HG03025 (cell line): ENCODE measurements at regions not wholly inside any gene's neighbourhood (a gene's known extent, or its start where the extent isn't known, plus 50 kb on each side); places are given as distances from the start of the nearest gene placed in this dataset.

Experiments
- ATAC-seq: cut with Tn5 transposase; IDR thresholded peaks from one replicate; pipeline ENCODE4 v1.9.1; 2021; ENCODE audit warnings: mild to moderate bottlenecking, moderate library complexity; ENCODE audit not compliant: unreplicated experiment, low FRiP score

DNA sequence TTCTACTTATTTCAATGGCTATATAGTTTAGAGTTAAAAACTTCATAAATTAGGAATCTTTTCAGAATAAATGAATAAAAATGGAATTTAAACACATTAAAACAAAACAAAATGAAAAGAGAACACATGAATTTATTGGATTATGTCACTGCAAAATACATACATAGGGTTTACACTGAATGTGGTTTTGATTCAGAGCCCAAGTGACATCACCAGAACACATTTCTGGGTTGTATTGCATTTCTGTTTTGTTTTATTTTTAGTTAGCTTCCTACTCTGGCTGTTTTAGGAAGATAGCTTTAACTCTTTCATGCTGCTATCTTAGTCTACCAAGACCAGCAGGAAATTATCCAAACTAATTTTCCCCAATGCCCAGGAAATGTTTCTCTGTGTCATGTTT lies 1935.0 kb downstream of the EFNA5 start:
- ATAC-seq = no peak

DNA sequence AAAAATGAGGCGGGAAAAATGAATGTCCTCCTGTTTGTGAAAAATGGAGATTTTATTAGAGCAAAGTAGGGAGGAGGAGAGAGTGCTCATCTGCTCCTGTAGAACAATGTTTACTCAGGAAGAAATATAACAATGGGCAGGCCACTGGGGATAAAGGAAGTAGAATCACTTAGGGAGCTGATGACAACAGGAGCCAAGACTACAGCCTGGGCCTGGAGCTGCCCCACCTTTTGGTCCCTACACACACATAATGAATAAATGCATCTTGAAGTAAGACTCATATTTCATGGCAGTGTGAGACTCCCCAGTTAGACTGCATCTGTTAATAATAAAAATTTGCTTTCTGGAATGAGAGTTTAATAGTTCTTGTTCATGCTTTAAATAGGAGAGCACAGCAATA lies 1939.8 kb downstream of the EFNA5 start:
- no peak for ATAC-seq

- ATAC-seq = no peak
Measured at GRCh38 chr5:105726093-105726492, 1944.6 kb downstream of the EFNA5 start.

- no peak for ATAC-seq
Measured at GRCh38 chr5:105708442-105708841, 1962.3 kb downstream of the EFNA5 start.

GRCh38 chr5:105702323-105702722 lies 1968.4 kb downstream of the EFNA5 start:
- ATAC-seq = no peak

- ATAC-seq = no peak
Measured at GRCh38 chr5:105696440-105696839, 1974.3 kb downstream of the EFNA5 start.

DNA sequence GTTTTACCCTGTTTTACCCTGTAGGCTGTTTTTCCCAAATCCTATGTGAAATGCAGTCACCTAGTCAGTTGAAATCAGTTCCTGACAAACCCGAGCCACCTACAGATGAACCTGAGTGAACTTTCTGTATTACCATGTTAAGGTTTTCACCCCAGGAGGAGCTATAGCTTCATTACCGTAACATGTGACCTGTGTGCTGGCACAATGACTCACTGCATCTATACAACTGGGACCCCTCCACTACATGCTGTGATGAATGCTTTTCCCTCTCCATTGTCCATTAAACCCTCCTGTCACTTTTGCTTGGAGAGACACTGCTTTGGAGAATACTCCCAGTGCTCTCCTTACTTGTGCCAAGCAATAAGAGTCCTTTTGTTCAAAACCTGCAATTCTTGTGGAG lies 1974.8 kb downstream of the EFNA5 start:
- no peak for ATAC-seq

DNA sequence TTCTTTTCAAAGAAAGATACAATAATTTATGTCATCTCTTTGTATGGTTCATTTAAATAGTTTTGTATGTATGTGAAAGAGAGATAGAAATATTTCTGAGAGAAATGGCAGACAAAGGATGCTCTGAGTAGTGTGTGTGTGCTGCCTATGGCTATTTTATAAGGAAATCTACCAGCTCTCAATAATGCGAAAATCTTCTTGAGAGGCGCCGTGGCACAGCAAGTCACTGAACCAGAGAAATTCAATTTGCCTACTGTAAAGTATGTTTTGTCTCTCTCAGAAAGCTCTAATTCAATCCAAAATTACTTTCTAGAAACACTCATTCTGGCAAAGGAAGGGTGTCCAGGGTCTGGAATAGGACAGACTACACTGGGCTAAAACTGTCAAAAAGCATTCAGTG lies 1981.1 kb downstream of the EFNA5 start:
- ATAC-seq = no peak

DNA sequence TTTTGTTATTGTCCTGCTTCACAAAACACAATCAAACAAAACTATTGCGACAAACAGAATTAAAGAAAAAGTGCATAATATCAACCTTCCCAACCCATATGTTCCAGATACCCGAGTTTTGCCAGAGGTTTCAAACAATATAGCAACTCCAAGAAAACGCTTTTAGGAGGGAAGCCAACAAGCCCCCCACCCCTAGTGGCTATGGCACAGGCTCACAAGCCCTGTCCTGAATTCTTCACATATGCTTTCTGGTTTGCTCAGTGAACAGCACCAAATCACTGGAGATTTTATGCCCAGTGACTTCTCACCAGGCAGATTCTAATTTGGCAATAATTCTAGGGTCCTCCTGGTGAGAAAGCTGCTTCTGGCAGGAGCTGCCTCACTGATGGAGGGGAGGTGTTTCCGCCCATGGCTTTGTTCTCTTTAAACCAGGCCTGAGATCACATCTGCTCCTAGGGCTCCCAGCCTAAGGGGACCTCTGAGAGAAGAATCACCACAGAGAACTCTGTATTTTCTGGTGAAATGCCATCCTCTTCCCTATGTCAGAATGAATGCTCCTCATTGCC lies 1982.4 kb downstream of the EFNA5 start:
- no peak for ATAC-seq

GRCh38 chr5:105687493-105687892 lies 1983.2 kb downstream of the EFNA5 start:
- ATAC-seq = no peak

DNA sequence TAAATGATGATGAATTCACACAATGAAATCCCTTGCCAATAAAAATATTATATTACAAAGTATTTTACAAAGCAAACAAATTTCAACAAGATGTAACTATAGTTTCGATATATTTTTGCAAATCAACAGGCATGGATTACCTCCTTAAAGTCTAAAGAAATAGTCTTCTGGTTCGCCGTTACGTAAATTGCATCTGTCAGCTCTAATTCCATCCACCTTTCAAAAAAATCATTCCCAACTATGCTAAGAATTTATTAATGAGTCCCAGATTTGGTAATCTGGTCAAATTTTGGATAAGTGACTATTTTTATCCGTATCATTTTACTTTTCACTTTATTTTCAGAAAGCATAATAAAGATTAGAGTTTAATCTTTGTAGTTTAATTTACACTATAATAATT lies 1984.9 kb downstream of the EFNA5 start:
- ATAC-seq = no peak

DNA sequence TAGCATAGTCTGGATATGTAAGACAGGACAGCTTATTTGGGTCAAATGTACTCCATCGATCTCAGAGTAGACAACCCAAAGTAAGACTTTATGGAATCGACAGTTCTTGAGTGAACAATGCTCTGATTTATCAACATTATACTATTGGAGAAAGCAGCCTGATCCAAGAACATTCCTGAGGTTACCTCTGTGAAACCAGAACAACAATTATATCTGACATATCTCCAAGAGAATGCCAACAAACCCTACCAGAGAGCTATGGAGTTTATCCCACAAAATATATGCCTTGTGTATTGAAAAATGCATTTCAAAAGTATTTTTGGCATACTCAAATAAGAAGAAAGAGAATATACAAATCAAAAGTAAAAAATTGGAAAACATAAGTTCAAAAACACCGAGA lies 1985.9 kb downstream of the EFNA5 start:
- ATAC-seq = no peak

GRCh38 chr5:105680858-105681475 lies 1989.8 kb downstream of the EFNA5 start:
- ATAC-seq = no peak

GRCh38 chr5:105677291-105677690 lies 1993.4 kb downstream of the EFNA5 start:
- no peak for ATAC-seq

DNA sequence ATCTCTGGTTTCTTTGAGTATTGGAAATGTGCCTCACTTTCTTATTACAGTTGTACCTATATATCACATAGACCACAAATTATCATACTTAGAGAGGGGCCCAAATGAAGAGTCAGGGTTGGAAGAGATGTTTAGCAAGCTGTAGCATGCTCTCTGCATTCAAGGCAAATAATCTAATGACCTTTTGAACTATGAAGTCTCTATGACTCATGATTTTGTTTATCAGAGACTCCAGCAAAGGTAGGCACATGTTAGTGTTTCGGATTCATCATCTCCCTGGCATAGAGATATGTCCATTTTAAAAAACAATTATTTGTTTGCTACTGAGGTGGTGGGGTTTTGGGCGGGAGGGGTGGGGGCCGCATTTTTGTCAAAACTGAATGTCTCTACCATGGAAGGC lies 2000.1 kb downstream of the EFNA5 start:
- ATAC-seq = no peak

- no peak for ATAC-seq
Measured at GRCh38 chr5:105663671-105664070, 2007.1 kb downstream of the EFNA5 start.

- no peak for ATAC-seq
Measured at GRCh38 chr5:105659396-105659795, 2011.3 kb downstream of the EFNA5 start.

DNA sequence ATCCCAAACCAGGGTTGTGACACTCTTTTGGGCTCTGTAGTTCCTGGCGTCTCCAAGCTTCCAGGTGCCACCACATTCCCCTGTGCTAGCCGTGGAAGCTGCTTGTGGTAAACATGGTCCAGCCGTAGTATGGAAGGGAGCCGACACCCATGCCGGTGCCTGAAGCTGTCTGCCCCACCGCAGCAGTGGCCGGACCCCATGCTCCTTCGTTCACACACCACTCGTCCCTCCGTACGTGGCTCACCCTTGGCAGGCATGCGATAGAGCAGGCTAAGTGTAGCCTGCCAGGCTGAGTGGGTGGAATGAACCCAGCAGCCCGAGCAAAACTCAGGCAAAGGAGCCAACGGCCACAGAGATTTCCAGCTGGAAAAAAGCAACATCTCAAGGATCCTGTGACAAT lies 2030.4 kb downstream of the EFNA5 start:
- ATAC-seq = no peak

- ATAC-seq = no peak
Measured at GRCh38 chr5:105639511-105639910, 2031.2 kb downstream of the EFNA5 start.

DNA sequence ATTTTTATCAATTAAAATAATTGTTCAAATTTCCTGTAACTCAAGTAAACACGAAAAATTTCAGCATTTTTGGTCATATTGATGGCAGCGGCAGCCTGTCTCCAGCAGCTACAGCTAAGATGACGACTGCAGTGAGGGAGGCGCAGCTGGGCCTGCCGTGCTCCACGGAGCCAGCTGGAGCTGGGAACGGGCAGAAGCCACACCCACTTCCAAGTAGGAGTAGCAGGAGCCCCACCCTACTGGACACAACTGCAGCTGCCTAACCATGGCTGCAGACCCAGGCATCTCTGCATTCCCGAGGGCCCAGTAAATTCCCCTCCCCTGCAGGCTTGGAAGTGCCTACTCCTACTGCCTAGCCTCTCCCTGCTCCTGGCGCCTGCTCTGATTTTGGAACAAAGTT lies 2031.7 kb downstream of the EFNA5 start:
- no peak for ATAC-seq

GRCh38 chr5:105638437-105638836 lies 2032.3 kb downstream of the EFNA5 start:
- ATAC-seq = no peak

GRCh38 chr5:105632043-105632442 lies 2038.7 kb downstream of the EFNA5 start:
- ATAC-seq = no peak

DNA sequence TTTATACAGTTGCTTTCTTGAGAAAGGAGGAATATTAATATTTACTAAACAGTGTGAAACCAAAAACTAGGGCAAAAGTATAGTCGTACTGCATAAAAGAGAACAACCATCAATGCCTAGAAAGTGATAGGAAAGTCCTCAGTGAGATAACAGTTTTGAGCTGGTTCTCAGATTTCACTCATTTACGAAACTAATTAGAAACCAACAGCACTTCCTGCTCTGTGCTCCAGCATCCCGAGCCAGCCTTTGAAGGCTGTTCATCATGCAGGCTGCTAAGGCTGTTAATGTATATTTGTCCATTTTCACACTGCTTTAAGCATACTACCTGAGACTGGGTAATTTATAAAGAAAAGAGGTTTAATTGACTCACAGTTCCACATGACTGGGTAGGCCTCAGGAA lies 2039.9 kb downstream of the EFNA5 start:
- ATAC-seq = no peak
